LNCAP (cell line): ENCODE measurements at regions not wholly inside any gene's neighbourhood (a gene's known extent, or its start where the extent isn't known, plus 50 kb on each side); places are given as distances from the start of the nearest gene placed in this dataset.

Experiments
- TF ChIP-seq, protein P1 (sequence below): fragments of 450-650 bp; IDR thresholded peaks from 2 replicates; pipeline ENCODE4 v1.5.1; 2017; ENCODE audit warnings: mild to moderate bottlenecking

- TF ChIP-seq, protein P1, sequence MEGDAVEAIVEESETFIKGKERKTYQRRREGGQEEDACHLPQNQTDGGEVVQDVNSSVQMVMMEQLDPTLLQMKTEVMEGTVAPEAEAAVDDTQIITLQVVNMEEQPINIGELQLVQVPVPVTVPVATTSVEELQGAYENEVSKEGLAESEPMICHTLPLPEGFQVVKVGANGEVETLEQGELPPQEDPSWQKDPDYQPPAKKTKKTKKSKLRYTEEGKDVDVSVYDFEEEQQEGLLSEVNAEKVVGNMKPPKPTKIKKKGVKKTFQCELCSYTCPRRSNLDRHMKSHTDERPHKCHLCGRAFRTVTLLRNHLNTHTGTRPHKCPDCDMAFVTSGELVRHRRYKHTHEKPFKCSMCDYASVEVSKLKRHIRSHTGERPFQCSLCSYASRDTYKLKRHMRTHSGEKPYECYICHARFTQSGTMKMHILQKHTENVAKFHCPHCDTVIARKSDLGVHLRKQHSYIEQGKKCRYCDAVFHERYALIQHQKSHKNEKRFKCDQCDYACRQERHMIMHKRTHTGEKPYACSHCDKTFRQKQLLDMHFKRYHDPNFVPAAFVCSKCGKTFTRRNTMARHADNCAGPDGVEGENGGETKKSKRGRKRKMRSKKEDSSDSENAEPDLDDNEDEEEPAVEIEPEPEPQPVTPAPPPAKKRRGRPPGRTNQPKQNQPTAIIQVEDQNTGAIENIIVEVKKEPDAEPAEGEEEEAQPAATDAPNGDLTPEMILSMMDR, result no peak
Measured at GRCh38 chr5:67402526-67402925, 205.9 kb upstream of the CD180 start.

GRCh38 chr5:67401172-67401571, 204.6 kb upstream of the CD180 start:
- TF ChIP-seq, protein P1, result no peak

DNA sequence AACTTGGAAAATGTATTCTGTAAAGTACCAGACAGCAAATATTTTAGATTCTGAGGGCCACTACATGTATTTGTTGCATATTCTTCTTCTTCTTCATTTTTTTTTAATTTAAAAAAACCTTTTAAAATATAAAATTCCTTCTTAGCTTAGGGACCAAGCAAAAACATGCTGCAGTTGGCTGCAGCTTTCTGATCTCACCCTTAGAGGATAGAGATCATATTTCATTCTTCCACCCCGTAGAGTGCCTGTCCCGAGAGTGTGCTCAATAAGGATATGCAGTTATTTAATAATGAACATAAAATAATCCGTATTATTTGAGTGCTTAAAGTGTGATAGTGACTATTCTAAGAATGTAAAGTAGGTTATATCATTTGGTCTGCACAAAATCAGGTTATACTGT, 204.2 kb upstream of the CD180 start:
- TF ChIP-seq, protein P1, result no peak

- TF ChIP-seq, protein P1, result no peak
Measured at GRCh38 chr5:67395790-67396418, 199.3 kb upstream of the CD180 start.

- TF ChIP-seq, protein P1, result no peak
Measured at GRCh38 chr5:67393211-67393610, 196.6 kb upstream of the CD180 start.

GRCh38 chr5:67390935-67391334, 194.3 kb upstream of the CD180 start:
- TF ChIP-seq, protein P1, result no peak

GRCh38 chr5:67383451-67383850, 186.9 kb upstream of the CD180 start:
- TF ChIP-seq, protein P1, result no peak
